NCI-H446 treated with DMSO at 0.1 percent for 48 hours (cell line): ENCODE measurements at regions not wholly inside any gene's neighbourhood (a gene's known extent, or its start where the extent isn't known, plus 50 kb on each side); places are given as distances from the start of the nearest gene placed in this dataset.

Source experiments
- DNase-seq: peaks from one replicate; lab custom pipeline; 2025; lab: John Stamatoyannopoulos, UW

DNA sequence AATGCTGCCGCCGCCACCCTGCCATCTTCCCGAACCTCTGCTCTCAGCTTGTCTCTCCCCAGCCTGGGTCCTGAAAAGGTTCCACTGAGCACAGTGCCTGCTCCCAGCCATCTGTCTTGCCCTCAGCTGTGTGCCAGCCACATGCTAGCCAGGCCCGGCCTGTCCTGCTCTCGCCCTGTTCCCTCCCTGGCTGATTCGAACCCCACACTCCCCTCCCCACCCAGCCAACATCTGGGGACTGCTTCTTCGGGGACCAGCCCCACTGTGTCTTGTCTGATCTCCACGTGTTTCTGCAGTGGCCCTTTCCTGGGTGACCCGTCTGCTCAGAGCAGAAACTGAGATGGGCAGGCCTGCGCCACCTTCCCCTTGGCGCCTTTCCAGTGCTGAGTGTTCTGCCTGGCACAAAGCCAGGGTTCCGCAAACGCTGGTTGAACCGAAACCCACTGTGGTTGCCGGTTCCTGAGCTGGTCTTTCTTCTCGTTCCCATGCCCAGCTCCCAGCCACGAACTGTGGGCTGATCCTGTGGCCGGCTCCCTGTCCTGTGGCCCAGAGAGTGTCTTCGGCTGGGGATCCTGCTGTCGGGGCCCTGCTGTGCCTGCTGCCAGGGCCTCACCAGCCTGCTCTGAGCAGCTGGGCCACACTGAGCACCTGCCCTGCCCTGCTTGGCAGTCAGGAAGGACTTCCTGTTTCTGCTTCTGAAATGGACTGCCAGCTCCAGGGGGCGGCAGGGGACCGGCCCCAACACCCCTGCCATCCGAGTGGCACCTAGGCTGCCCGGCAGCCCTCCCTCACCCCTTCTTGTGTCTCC lies 62.7 kb upstream of the KLF13 start:
- no peak for DNase-seq

DNA sequence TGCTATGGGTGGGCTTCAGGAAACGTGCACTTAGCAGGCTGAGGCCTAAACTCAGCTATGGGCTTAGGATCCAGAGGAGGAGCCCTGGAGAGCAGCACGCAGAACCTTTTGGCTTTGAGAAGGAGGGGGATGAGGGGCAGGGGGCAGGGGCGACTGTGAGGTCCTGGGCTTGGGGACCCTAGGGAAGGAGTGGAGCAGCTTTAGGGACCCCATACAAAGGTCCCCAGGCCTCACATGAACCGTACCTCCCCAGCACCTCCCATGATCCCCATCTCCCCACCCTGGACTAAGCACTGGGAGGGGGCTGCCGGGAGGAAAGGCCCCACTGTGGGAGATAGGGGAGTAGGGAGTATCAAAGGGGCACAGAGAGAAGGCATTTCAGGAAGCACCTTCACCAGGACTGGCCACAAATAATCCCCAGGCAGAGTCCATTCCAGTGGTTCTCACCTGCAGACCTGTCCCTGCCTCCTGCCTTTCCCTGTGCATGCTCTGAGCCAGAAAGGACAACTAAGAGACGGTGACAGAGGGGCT lies 62.0 kb upstream of the KLF13 start:
- no peak for DNase-seq

- DNase-seq = no peak
These were observed 61.4 kb upstream of the KLF13 start for GRCh38 chr15:31265090-31265870.

DNA sequence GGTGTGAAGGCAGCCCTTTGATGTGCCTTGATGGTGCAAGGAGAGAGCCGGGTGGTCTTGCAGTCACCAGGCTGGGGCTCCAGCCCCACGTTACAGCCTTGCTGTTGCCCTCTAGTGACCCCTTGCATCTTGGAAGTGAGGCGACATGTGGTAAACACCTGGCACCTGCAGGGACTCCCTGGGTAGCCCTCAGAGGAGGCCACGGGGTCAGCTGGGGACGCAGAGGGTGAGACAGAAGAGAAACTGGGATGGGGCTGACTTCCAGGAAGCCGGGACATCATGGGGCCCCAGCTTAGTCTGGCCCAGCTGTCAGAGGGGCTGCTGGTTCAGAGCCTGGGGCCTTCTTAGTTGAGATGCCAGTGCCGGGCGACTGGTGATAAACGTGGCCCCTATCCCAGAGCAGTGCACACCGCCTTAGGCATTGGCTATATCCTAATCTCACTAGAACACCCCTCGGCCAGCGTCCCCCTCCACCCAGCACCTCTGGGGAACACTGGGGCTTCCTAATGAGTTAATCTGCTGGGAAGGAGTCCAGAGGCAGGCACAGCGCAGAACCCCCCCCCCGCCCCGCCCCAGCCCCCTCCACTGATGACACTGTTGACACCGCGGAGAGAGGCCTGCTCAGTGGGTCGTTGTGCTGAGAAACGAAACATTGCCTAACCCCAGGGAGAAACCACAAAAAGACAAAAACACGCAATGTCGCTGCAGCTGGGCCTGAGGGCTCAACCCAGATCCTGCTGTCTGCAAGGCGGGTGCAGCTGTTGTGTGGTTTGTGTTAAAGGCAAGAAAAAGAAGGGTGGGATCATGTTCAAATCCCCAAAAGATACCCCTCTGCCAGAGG lies 60.5 kb upstream of the KLF13 start:
- DNase-seq = no peak

DNA sequence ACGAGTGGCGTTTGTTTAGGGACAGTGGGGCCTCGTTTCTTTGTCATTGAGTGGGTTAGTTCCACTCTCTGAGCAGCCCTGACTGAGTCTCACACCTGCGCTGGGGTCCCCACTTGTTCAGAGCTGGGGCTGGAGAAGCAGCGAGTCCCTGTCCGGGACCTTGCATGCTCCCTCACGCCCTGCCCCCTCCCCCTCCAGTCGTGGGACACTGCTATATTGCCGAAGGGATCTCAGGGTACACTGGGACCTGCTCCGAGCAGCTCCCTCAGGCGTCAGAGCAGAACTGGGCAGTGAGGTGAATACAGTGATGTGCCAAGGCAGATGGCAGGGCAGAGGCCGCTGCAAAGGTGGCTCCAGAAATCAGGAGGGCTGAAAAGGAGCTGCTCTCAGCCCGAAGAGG lies 59.9 kb upstream of the KLF13 start:
- DNase-seq = no peak

DNA sequence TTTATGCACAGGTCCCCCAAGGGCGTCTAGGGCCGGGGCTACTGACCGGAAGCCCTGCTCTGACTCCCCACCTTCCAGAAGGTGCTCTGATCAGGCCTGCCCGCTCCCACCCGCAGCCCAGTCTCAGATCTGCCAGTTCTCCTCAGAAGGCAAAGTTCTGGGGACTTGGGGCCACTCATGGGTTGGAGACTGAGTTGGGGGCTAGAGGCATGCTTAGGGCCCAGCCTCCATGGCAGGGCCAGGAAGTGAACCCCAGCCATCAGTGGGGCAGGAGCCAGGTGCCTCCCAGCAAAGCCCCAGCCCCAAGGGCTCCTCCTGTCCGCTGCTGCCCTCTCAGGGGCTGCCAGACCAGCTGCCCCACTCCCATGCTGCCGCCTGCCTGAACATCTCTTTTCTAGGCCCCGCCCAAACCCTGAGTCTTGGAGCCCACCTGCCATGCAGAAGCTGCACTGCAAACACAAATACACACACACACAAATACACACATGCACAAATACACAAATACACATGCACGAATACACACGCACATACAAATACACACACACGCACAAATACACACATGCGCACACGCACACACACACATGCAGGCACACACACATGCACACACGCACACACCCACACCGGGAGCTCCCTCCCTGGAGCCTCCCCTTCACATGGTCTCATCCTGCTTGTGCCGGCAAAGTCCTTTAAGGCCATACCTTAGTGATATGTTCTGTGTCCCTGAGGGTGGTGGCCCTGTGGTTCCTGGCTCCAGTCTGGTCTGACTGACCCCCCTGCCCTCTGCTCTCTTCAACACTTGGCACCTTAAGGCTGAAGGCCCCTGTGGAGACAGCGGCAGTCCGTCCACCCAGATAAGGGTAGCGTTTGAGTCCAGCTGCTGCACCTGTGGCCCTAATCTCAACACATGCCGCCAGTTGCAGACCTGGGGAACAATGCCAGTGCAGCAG lies 59.2 kb upstream of the KLF13 start:
- no peak for DNase-seq

DNA sequence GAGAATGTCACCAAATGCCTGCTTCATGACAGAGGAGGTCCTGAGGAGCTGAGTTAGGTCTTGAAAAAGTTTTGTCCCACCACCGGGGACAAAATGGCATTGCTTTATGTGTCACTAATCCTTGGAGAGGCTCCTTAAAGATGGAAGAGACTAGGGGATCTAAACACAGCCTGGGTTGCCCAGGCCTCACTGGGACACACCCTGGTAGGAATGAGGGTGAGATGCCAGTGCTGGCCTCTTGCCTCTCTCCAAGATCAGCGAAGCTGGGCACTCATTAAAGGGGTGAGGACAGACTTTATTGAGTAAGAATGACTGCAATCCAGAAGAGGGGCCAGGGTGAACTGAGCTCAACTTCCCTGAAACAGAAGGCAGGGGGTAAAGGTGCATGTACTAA lies 58.5 kb upstream of the KLF13 start:
- no peak for DNase-seq

- no peak for DNase-seq
These were observed 57.5 kb upstream of the KLF13 start for GRCh38 chr15:31268911-31269784.

GRCh38 chr15:31269816-31270575 lies 56.6 kb upstream of the KLF13 start:
- DNase-seq = no peak

GRCh38 chr15:31270767-31271166 lies 55.9 kb upstream of the KLF13 start:
- DNase-seq = no peak

DNA sequence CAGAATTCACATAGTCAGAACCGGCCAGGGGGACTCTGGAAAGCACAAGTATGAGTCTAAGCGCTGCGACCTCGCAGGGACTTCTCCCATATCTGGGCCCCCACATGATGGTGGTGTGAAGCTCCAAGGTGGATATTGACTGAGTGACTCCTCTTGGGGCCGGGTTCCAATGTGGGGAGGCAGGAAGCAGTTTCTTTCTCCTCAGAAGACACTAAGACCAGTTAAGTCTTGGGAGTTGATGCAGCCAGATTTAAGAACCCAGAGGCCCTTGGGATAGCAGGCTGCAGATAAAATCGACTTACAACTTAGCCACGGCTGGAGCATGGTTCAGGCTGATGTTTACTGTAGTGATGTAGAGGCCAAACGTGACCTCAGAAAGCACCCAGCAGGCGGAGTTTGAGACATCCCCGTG lies 55.4 kb upstream of the KLF13 start:
- no peak for DNase-seq

GRCh38 chr15:31271711-31272557 lies 54.7 kb upstream of the KLF13 start:
- no peak for DNase-seq

DNA sequence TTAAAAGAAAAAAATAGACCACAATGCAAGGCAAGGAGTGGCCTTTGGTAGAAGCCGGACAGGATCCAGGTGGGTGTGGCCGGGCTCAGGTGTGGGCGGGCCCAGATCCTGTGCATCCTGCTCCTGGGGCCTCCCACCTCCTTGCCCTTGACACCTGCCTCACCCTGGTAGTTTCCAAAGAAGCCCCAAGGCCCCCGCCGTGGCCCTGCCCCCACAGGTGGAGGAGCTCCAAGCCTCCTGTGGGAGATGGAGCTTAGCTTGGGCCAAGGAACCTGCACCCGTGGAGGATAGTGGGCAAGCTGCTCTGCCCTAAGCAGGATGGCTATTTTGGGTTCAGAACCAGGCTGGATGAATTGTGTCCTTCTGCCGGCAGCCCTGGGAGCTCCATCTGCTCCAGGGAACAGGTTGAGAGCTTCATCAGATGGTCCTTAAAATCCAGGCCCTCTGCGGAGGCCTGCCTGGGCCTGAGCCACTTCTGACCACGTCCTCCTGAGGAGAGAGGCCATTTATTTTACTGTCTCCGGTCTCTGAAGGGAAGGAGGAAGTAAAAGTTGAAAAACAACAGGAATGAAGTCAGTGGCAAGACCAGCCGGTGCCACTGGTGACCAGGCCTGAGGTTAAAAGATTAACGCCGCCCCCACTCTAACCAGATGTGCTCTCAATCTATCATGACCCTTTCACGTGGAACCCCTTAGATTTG lies 53.9 kb upstream of the KLF13 start:
- DNase-seq = no peak

DNA sequence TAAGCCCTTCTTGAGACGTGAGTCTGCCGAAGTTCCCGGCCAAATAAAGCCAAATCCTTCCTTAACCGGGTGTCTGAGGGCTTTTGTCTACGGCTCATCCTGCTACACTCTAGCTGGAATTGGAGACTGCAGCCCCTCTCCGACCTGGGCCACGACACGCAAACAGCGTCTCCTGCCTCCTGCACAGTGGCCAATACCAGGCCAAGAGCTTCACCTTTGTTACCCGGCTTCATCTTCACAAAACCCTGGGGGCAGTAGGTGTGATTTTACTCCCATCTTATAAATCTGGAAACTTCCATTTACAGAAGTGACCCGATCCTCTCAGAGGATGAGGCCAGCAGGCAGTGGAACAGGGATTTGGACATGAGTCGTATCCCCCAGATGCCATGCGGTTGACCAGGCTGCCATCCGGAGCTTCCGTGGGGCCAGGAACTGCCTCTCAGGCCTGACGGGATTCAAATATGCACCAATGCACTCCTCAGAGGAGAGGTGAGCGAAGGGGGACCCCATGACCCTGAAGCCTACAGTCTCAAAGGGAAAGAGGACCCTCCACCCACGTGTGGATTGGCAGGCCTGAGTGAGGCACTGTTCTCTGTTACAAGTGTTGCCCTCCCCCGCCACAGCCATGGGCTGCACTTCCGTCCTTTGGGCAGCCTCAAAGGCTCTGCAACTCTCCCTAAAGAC lies 53.2 kb upstream of the KLF13 start:
- DNase-seq = no peak

GRCh38 chr15:31274496-31275330 lies 51.9 kb upstream of the KLF13 start:
- DNase-seq = no peak
